ENCODE measurements at regions not wholly inside any gene's neighbourhood (a gene's known extent, or its start where the extent isn't known, plus 50 kb on each side); places are given as distances from the start of the nearest gene placed in this dataset.

GRCh38 chr6:144702781-144703180, 417.6 kb downstream of the UTRN start (continued):
- TF ChIP-seq, protein P1, sequence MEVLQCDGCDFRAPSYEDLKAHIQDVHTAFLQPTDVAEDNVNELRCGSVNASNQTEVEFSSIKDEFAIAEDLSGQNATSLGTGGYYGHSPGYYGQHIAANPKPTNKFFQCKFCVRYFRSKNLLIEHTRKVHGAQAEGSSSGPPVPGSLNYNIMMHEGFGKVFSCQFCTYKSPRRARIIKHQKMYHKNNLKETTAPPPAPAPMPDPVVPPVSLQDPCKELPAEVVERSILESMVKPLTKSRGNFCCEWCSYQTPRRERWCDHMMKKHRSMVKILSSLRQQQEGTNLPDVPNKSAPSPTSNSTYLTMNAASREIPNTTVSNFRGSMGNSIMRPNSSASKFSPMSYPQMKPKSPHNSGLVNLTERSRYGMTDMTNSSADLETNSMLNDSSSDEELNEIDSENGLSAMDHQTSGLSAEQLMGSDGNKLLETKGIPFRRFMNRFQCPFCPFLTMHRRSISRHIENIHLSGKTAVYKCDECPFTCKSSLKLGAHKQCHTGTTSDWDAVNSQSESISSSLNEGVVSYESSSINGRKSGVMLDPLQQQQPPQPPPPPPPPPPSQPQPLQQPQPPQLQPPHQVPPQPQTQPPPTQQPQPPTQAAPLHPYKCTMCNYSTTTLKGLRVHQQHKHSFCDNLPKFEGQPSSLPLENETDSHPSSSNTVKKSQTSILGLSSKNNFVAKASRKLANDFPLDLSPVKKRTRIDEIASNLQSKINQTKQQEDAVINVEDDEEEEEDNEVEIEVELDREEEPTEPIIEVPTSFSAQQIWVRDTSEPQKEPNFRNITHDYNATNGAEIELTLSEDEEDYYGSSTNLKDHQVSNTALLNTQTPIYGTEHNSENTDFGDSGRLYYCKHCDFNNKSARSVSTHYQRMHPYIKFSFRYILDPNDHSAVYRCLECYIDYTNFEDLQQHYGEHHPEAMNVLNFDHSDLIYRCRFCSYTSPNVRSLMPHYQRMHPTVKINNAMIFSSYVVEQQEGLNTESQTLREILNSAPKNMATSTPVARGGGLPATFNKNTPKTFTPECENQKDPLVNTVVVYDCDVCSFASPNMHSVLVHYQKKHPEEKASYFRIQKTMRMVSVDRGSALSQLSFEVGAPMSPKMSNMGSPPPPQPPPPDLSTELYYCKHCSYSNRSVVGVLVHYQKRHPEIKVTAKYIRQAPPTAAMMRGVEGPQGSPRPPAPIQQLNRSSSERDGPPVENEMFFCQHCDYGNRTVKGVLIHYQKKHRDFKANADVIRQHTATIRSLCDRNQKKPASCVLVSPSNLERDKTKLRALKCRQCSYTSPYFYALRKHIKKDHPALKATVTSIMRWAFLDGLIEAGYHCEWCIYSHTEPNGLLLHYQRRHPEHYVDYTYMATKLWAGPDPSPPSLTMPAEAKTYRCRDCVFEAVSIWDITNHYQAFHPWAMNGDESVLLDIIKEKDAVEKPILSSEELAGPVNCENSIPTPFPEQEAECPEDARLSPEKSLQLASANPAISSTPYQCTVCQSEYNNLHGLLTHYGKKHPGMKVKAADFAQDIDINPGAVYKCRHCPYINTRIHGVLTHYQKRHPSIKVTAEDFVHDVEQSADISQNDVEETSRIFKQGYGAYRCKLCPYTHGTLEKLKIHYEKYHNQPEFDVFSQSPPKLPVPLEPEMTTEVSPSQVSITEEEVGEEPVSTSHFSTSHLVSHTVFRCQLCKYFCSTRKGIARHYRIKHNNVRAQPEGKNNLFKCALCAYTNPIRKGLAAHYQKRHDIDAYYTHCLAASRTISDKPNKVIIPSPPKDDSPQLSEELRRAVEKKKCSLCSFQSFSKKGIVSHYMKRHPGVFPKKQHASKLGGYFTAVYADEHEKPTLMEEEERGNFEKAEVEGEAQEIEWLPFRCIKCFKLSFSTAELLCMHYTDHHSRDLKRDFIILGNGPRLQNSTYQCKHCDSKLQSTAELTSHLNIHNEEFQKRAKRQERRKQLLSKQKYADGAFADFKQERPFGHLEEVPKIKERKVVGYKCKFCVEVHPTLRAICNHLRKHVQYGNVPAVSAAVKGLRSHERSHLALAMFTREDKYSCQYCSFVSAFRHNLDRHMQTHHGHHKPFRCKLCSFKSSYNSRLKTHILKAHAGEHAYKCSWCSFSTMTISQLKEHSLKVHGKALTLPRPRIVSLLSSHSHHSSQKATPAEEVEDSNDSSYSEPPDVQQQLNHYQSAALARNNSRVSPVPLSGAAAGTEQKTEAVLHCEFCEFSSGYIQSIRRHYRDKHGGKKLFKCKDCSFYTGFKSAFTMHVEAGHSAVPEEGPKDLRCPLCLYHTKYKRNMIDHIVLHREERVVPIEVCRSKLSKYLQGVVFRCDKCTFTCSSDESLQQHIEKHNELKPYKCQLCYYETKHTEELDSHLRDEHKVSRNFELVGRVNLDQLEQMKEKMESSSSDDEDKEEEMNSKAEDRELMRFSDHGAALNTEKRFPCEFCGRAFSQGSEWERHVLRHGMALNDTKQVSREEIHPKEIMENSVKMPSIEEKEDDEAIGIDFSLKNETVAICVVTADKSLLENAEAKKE (CRISPR knock-in tag; IDR thresholded peaks at IDR 0.05) = no peak
- TF ChIP-seq, protein P2, sequence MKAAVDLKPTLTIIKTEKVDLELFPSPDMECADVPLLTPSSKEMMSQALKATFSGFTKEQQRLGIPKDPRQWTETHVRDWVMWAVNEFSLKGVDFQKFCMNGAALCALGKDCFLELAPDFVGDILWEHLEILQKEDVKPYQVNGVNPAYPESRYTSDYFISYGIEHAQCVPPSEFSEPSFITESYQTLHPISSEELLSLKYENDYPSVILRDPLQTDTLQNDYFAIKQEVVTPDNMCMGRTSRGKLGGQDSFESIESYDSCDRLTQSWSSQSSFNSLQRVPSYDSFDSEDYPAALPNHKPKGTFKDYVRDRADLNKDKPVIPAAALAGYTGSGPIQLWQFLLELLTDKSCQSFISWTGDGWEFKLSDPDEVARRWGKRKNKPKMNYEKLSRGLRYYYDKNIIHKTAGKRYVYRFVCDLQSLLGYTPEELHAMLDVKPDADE (IDR thresholded peaks at IDR 0.05) = no peak
- no peak for TF ChIP-seq EZH2phosphoT487 (IDR thresholded peaks at IDR 0.05; ENCODE audit: unreplicated experiment)

- no peak for ATAC-seq
- Histone ChIP-seq H3K9me2 (ENCODE audit: insufficient read depth) (no peaks in the 10 kb centered on the region), H3K4me3 (no peak overlapping the region), H3K4me1 (ENCODE audit: insufficient read depth) (peaks cover 11% of the 10 kb centered on the region), H3K79me2 (replicated peaks; ENCODE audit: insufficient read depth) (no peaks in the 10 kb centered on the region), H2AFZ (no peak overlapping the region), H3F3A (replicated peaks; ENCODE audit: low read depth) (no peaks in the 10 kb centered on the region), H3K4me2 (no peak overlapping the region), H3K27ac (ENCODE audit: low read depth) (no peak overlapping the region), H3K27me3 (ENCODE audit: insufficient read depth) (no peaks in the 10 kb centered on the region), H4K20me1 (replicated peaks; ENCODE audit: insufficient read depth) (no peaks in the 10 kb centered on the region), H3K36me3 (ENCODE audit: insufficient read depth) (no peaks in the 10 kb centered on the region)
- Mint-ChIP-seq H3K9me3 (no peaks in the 10 kb centered on the region), H3K27me3 (ENCODE audit: insufficient read depth, low read depth, poor library complexity) (no peaks in the 10 kb centered on the region), H3K4me3 (no peak overlapping the region), H3K27ac (no peak overlapping the region), H3K36me3 (ENCODE audit: low read depth) (no peaks in the 10 kb centered on the region; the same call in 2 of the 3 replicates), H3K4me1 (peaks cover 10% of the 10 kb centered on the region; the same call in 2 of the 3 replicates)
- no peak for DNase-seq (ENCODE audit: low spot score)
- TF ChIP-seq JUNB (IDR thresholded peaks at IDR 0.05; ENCODE audit: unreplicated experiment) = no peak
- TF ChIP-seq, protein P2 (IDR thresholded peaks at IDR 0.05) = no peak
- TF ChIP-seq EZH2 (IDR thresholded peaks at IDR 0.05; ENCODE audit: low read depth, unreplicated experiment) = no peak
Measured at GRCh38 chr6:144710207-144710606, 425.1 kb downstream of the UTRN start.

Data from GM23338 (cell line).